ENCODE measurements at regions not wholly inside any gene's neighbourhood (a gene's known extent, or its start where the extent isn't known, plus 50 kb on each side); places are given as distances from the start of the nearest gene placed in this dataset.

DNA sequence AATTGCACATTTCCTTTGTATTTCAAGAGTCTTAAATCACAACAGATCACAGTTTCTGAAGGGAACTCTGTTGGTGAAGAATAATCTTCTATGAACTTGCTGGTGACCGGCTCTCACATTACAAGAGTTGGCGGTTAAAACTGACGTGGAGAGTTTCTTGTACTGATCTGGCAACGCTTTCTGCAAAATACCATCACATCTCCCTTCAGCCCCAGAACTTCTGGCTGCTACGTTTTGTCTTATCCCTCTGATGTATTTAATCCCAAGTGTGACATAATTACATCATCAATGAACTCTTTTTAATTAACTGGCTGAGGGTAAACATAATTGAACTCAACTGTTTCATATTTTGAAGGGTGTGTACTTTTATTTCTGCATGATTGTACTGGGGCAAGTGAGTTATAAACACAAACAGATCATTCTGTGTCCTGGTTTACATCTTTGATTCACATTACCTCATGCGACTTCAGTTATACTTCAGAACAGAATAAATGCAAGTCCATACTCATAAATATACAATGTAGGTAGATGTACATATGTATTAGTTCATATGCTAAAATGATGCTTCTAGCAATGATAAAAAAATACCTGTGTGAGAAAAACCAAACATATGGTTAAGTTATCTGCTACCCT, 105.1 kb upstream of the NPVF start:
- Histone ChIP-seq H3K27ac (replicated peaks) (no peak overlapping the region), H3K4me3 (replicated peaks; ENCODE audit: insufficient read depth, low read length) (no peak overlapping the region), H3K27me3 (ENCODE audit: insufficient read depth, poor library complexity, severe bottlenecking) (no peaks in the 10 kb centered on the region)
- TF ChIP-seq SPI1 (IDR thresholded peaks at IDR 0.05; ENCODE audit: borderline replicate concordance, low read depth) (no peak), GABPA (IDR thresholded peaks at IDR 0.05; ENCODE audit: low read depth) (no peak), POLR2AphosphoS5 (IDR thresholded peaks at IDR 0.05; ENCODE audit: low read depth) (no peak)
- TF ChIP-seq, protein P1, sequence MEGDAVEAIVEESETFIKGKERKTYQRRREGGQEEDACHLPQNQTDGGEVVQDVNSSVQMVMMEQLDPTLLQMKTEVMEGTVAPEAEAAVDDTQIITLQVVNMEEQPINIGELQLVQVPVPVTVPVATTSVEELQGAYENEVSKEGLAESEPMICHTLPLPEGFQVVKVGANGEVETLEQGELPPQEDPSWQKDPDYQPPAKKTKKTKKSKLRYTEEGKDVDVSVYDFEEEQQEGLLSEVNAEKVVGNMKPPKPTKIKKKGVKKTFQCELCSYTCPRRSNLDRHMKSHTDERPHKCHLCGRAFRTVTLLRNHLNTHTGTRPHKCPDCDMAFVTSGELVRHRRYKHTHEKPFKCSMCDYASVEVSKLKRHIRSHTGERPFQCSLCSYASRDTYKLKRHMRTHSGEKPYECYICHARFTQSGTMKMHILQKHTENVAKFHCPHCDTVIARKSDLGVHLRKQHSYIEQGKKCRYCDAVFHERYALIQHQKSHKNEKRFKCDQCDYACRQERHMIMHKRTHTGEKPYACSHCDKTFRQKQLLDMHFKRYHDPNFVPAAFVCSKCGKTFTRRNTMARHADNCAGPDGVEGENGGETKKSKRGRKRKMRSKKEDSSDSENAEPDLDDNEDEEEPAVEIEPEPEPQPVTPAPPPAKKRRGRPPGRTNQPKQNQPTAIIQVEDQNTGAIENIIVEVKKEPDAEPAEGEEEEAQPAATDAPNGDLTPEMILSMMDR (IDR thresholded peaks at IDR 0.05; ENCODE audit: insufficient read depth, low read length): no peak
- TF ChIP-seq, protein P2, sequence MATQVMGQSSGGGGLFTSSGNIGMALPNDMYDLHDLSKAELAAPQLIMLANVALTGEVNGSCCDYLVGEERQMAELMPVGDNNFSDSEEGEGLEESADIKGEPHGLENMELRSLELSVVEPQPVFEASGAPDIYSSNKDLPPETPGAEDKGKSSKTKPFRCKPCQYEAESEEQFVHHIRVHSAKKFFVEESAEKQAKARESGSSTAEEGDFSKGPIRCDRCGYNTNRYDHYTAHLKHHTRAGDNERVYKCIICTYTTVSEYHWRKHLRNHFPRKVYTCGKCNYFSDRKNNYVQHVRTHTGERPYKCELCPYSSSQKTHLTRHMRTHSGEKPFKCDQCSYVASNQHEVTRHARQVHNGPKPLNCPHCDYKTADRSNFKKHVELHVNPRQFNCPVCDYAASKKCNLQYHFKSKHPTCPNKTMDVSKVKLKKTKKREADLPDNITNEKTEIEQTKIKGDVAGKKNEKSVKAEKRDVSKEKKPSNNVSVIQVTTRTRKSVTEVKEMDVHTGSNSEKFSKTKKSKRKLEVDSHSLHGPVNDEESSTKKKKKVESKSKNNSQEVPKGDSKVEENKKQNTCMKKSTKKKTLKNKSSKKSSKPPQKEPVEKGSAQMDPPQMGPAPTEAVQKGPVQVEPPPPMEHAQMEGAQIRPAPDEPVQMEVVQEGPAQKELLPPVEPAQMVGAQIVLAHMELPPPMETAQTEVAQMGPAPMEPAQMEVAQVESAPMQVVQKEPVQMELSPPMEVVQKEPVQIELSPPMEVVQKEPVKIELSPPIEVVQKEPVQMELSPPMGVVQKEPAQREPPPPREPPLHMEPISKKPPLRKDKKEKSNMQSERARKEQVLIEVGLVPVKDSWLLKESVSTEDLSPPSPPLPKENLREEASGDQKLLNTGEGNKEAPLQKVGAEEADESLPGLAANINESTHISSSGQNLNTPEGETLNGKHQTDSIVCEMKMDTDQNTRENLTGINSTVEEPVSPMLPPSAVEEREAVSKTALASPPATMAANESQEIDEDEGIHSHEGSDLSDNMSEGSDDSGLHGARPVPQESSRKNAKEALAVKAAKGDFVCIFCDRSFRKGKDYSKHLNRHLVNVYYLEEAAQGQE (IDR thresholded peaks at IDR 0.05; ENCODE audit: insufficient replicate concordance, low read depth): no peak
- no peak for DNase-seq (ENCODE audit: low read depth in 1 of 2, low spot score in 1 of 2)

DNA sequence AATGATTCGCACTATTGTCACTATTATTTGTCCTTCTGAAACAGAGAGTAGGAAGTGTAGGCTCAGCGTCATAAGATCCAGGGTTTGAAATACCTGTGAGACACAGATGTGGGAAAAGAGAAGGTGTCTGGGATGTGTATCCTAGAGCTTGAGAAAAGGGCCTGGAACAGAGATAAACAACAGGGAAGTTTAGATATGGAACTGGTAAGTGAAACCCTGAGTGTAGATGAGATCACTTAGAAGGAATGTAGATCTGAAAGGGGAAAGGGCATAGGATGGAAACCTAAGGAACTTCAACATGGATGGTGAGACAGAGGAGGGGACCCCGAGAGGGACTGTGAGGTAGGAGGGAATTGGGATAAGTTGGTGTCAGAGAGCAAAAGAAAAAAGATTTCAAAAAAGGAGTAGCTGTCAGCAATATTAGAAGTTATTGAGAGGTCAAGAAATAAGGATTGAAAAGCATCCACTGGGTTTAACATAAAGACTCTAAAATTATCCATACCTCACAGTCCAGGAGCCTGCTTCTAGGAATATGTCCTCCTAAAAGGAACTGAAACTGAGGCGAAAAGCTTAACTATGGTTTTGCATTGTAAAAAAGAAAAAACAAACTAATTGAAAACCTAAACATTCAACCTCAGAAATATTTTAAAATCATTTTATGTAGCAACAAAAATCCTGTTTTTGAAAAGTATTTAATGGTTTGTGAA, 119.2 kb upstream of the NPVF start:
- no peak overlapping the region for H3K27ac ChIP-seq (replicated peaks)
- no peaks in the 10 kb centered on the region for H3K27me3 ChIP-seq (ENCODE audit: insufficient read depth, poor library complexity, severe bottlenecking)
- TF ChIP-seq, protein P1 (IDR thresholded peaks at IDR 0.05; ENCODE audit: insufficient read depth, low read length): no peak
- TF ChIP-seq POLR2AphosphoS5 (IDR thresholded peaks at IDR 0.05; ENCODE audit: low read depth): no peak
- TF ChIP-seq SPI1 (IDR thresholded peaks at IDR 0.05; ENCODE audit: borderline replicate concordance, low read depth): no peak
- no peak overlapping the region for H3K4me3 ChIP-seq (replicated peaks; ENCODE audit: insufficient read depth, low read length)
- DNase-seq (ENCODE audit: low read depth in 1 of 2, low spot score in 1 of 2): no peak

DNA sequence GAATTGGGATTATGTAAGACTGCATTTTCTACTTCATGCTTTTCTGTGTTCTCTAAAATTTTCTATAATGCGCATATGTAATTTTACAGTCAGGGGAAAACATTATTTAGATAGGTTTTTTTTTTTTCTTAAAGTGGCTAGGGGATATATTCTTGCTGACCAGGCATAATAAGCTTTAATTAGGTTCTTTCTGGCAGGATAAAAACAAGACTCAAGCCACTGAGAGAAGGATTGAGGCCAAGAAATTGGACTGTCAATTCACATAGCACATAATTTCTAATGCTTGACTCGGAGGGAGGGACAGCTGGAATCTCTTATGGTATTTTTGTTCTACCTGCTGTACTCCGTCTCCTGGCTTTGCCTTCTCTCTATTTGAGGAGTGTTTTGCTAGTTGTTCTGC, 119.8 kb upstream of the NPVF start:
- TF ChIP-seq GABPA (IDR thresholded peaks at IDR 0.05; ENCODE audit: low read depth): no peak
- no peak for TF ChIP-seq POLR2AphosphoS5 (IDR thresholded peaks at IDR 0.05; ENCODE audit: low read depth)
- TF ChIP-seq, protein P1 (IDR thresholded peaks at IDR 0.05; ENCODE audit: insufficient read depth, low read length): no peak
- TF ChIP-seq, protein P2 (IDR thresholded peaks at IDR 0.05; ENCODE audit: insufficient replicate concordance, low read depth): no peak
- no peak for TF ChIP-seq SPI1 (IDR thresholded peaks at IDR 0.05; ENCODE audit: borderline replicate concordance, low read depth)
- Histone ChIP-seq H3K27ac (replicated peaks) (no peak overlapping the region), H3K4me3 (replicated peaks; ENCODE audit: insufficient read depth, low read length) (no peak overlapping the region), H3K27me3 (ENCODE audit: insufficient read depth, poor library complexity, severe bottlenecking) (no peaks in the 10 kb centered on the region)
- DNase-seq (ENCODE audit: low read depth in 1 of 2, low spot score in 1 of 2): no peak

Measured in HL-60 (cell line).